ENCODE measurements at regions not wholly inside any gene's neighbourhood (a gene's known extent, or its start where the extent isn't known, plus 50 kb on each side); places are given as distances from the start of the nearest gene placed in this dataset.

GRCh38 chr2:103002954-103003353 lies 241.1 kb downstream of the TMEM182 start:
- TF ChIP-seq CTCF (IDR thresholded peaks at IDR 0.05): no peak
- no peak for TF ChIP-seq POLR2AphosphoS5 (IDR thresholded peaks at IDR 0.05)
- TF ChIP-seq POLR2A (IDR thresholded peaks at IDR 0.05): no peak
- TF ChIP-seq EP300 (IDR thresholded peaks at IDR 0.05): no peak

All from gastroesophageal sphincter (tissue), 3 donors.